ENCODE measurements at regions not wholly inside any gene's neighbourhood (a gene's known extent, or its start where the extent isn't known, plus 50 kb on each side); places are given as distances from the start of the nearest gene placed in this dataset.
"Not testable (repeated sequence)": the region's sequence is repeated elsewhere in the genome, so short reads cannot be mapped to it uniquely, and the experiment has no call there.

DNA sequence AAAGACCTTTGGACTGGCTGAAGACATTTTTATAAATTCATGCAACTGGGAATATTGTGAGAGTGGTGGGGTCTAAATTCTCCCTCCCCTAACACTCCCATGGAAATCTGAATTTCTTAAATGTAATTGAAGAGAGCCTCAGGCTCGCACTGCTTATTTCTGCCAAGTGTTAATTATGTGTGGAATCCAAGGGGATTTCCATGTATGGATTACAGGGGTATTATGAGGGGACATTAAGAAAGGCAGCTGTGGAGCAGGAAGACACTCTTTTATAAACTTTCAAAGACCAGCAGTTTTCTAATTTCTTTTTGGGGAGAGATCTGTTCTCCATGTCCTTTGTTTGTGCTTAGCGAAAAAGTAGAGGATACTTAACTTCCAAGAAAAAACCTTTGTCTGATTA lies 152.1 kb upstream of the TBL1XR1 start:
- H3K9me3 ChIP-seq: no peaks in the 10 kb centered on the region
- peaks cover 37 to 40% of the 10 kb centered on the region in 2 experiments for H3K4me1 ChIP-seq (ENCODE audit: control insufficient read depth in 1 of 2, insufficient read depth in 1 of 2, low read depth in 1 of 2, low read length in 1 of 2)
- TF ChIP-seq, protein P1, sequence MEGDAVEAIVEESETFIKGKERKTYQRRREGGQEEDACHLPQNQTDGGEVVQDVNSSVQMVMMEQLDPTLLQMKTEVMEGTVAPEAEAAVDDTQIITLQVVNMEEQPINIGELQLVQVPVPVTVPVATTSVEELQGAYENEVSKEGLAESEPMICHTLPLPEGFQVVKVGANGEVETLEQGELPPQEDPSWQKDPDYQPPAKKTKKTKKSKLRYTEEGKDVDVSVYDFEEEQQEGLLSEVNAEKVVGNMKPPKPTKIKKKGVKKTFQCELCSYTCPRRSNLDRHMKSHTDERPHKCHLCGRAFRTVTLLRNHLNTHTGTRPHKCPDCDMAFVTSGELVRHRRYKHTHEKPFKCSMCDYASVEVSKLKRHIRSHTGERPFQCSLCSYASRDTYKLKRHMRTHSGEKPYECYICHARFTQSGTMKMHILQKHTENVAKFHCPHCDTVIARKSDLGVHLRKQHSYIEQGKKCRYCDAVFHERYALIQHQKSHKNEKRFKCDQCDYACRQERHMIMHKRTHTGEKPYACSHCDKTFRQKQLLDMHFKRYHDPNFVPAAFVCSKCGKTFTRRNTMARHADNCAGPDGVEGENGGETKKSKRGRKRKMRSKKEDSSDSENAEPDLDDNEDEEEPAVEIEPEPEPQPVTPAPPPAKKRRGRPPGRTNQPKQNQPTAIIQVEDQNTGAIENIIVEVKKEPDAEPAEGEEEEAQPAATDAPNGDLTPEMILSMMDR (IDR thresholded peaks at IDR 0.05): no peak

DNA sequence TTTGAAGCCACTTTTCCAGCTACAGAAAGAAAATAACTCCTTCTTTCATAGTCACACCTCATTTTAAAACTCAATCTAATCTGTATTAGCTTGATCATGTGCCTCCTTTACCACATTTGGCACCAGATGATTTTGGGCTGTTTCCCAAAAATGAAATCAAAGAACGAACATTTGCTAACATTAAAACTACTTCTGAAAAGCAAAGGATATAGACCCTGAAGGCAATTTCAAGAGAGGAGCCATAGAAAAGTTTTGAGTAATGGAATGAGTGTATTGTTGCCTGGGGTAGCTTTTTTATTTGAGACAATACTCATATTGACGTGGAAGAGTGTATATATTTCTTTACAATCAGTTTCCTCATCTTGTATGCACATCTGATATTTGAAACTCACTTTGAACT lies 152.8 kb upstream of the TBL1XR1 start:
- TF ChIP-seq, protein P1 (IDR thresholded peaks at IDR 0.05): no peak
- no peaks in the 10 kb centered on the region for H3K36me3 ChIP-seq
- H3K4me3 ChIP-seq (ENCODE audit: low read depth in 1 of 2, low read length in 1 of 2): no peak overlapping the region
- no peaks in the 10 kb centered on the region for H3K9me3 ChIP-seq
- H3K27me3 ChIP-seq: no peaks in the 10 kb centered on the region
- no peak overlapping the region for H3K27ac ChIP-seq
- H3K4me1 ChIP-seq (ENCODE audit: control insufficient read depth in 1 of 2, insufficient read depth in 1 of 2, low read depth in 1 of 2, low read length in 1 of 2): peaks cover 29 to 33% of the 10 kb centered on the region in 2 experiments

More for the DNA sequence above, 152.1 kb upstream of the TBL1XR1 start:
- H3K27me3 ChIP-seq: no peaks in the 10 kb centered on the region
- H3K36me3 ChIP-seq: no peaks in the 10 kb centered on the region
- H3K27ac ChIP-seq: no peak overlapping the region
- H3K4me3 ChIP-seq (ENCODE audit: low read depth in 1 of 2, low read length in 1 of 2): no peak overlapping the region

DNA sequence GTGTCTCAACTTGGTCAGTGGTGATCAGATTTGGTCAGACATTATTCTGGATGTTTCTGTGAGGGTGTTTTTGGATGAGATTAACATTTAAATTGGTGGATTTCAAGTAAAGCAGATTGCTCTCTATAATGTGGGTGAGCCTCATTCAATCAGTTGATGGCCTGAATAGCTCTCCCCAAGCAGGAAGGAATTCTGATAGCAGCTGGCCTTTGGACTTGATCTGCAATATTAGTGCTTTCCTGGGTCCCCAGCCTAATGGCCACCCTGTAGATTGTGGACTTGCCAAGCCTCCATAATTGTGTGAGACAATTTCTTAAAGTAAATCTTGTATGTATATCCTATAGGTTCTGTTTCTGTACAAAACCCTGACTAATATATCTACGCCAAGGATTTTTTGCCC lies 153.9 kb upstream of the TBL1XR1 start:
- TF ChIP-seq, protein P1 (IDR thresholded peaks at IDR 0.05): no peak
- Histone ChIP-seq H3K4me3 (ENCODE audit: low read depth in 1 of 2, low read length in 1 of 2) (no peak overlapping the region), H3K27me3 (no peaks in the 10 kb centered on the region), H3K36me3 (no peaks in the 10 kb centered on the region), H3K9me3 (no peaks in the 10 kb centered on the region), H3K4me1 (ENCODE audit: control insufficient read depth in 1 of 2, insufficient read depth in 1 of 2, low read depth in 1 of 2, low read length in 1 of 2) (peaks cover 18 to 23% of the 10 kb centered on the region in 2 experiments), H3K27ac (no peak overlapping the region)

DNA sequence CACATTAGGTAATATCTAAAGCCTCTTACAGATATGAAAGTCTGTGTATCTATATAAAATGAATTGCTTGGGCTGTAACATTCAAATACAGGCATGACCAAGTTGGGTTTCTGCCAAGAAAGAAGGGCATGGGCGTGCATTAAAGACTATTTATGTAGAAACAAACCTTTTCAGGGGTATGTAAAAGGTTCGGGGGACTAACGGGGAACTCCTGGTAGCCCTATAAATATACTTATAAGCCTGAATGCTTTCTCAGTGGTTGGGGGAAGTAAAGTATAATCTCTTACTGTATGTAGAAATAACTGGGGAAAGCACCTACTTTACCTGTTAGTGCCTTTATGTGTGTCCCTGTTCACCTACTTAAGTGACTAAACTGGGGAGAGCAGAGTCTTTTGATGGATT lies 154.5 kb upstream of the TBL1XR1 start:
- Histone ChIP-seq H3K4me1 (ENCODE audit: control insufficient read depth in 1 of 2, insufficient read depth in 1 of 2, low read depth in 1 of 2, low read length in 1 of 2) (peaks cover 15 to 19% of the 10 kb centered on the region in 2 experiments), H3K27me3 (no peaks in the 10 kb centered on the region), H3K27ac (no peak overlapping the region), H3K36me3 (no peaks in the 10 kb centered on the region), H3K4me3 (ENCODE audit: low read depth in 1 of 2, low read length in 1 of 2) (no peak overlapping the region), H3K9me3 (no peaks in the 10 kb centered on the region)
- TF ChIP-seq, protein P1 (IDR thresholded peaks at IDR 0.05): no peak

DNA sequence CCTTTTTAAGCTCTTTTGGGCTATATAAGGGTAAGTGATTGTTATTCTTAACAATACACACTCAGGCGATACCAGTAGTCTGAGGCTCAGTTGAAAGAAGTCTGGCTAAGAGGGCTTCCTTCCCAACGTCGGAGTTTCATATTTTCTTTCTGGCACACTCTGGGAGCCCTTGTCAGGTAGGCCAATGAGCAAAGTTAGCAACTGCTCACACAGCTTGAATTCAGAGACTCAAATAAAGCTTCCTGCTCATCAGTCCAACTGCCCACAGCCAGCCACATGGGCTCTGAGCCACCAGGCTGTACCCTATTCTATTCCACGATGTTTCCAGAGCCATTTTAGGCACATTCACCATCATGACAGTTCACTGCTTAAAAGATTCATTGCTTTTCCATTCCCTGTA lies 155.1 kb upstream of the TBL1XR1 start:
- H3K4me3 ChIP-seq (ENCODE audit: low read depth in 1 of 2, low read length in 1 of 2): no peak overlapping the region
- H3K36me3 ChIP-seq: no peaks in the 10 kb centered on the region
- H3K9me3 ChIP-seq: no peaks in the 10 kb centered on the region
- H3K27ac ChIP-seq: no peak overlapping the region
- H3K4me1 ChIP-seq (ENCODE audit: control insufficient read depth in 1 of 2, insufficient read depth in 1 of 2, low read depth in 1 of 2, low read length in 1 of 2): peaks cover 20 to 26% of the 10 kb centered on the region in 2 experiments
- TF ChIP-seq, protein P1 (IDR thresholded peaks at IDR 0.05): no peak
- no peaks in the 10 kb centered on the region for H3K27me3 ChIP-seq

DNA sequence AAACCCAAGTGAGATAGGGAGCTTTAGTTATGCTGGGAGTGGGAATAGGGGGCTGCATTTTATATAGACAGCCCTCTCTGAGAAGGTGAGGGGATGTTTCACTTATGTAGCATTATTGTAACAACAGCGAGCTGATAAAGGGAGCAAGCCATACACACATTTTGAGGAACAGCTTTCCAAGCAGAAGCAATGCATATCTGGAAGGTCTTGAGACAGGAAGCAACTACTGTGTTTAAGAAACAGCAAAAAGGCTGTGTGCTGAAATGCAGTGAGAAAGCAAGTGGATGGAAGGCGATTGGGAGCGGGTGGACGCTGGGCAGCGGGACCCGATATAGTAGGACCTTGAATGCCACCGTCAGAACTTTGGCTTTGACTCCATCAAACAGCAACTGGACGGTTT lies 155.9 kb upstream of the TBL1XR1 start:
- H3K27ac ChIP-seq: peak overlapping the region; percentile 50
- H3K9me3 ChIP-seq: no peaks in the 10 kb centered on the region
- no peaks in the 10 kb centered on the region for H3K27me3 ChIP-seq
- no peaks in the 10 kb centered on the region for H3K36me3 ChIP-seq
- H3K4me1 ChIP-seq (ENCODE audit: control insufficient read depth in 1 of 2, insufficient read depth in 1 of 2, low read depth in 1 of 2, low read length in 1 of 2): peaks cover 27 to 33% of the 10 kb centered on the region in 2 experiments
- TF ChIP-seq, protein P1 (IDR thresholded peaks at IDR 0.05): no peak
- no peak overlapping the region for H3K4me3 ChIP-seq (ENCODE audit: low read depth in 1 of 2, low read length in 1 of 2)

DNA sequence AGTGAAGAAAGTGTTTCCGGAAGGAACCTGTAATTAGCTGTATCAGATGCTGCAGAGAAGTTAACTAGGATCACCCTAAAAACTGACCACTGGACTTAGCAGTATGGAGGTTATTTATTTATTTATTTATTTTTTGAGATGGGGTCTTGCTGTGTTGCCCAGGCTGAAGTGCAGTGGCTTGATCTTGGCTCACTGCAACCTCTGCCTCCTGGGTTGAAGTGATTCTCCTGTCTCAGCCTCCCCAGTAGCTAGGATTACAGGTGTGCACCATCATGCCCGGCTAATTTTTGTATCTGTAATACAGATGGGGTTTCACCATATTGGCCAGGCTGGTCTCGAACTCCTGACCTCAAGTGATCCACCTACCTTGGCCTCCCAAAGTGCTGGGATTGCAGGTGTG lies 156.6 kb upstream of the TBL1XR1 start:
- not testable (repeated sequence) for H3K36me3 ChIP-seq; H3K27ac ChIP-seq; H3K9me3 ChIP-seq; H3K4me3 ChIP-seq (ENCODE audit: low read depth in 1 of 2, low read length in 1 of 2); H3K27me3 ChIP-seq
- peaks cover 34 to 40% of the 10 kb centered on the region in 2 experiments for H3K4me1 ChIP-seq (ENCODE audit: control insufficient read depth in 1 of 2, insufficient read depth in 1 of 2, low read depth in 1 of 2, low read length in 1 of 2)
